GM23248 (cell line): ENCODE measurements at regions not wholly inside any gene's neighbourhood (a gene's known extent, or its start where the extent isn't known, plus 50 kb on each side); places are given as distances from the start of the nearest gene placed in this dataset.

Experiments
- DNase-seq: peaks from one replicate; pipeline ENCODE4 v3.0.0-alpha.2; 2015
- H2AFZ ChIP-seq: fragments of 200-600 bp; sonication (generic); 2 replicates; pipeline ENCODE4 v1.6.1; 2016; ENCODE audit warnings: antibody characterized with exemption
- H3F3A ChIP-seq: fragments of 200-600 bp; sonication (generic); 2 replicates; pipeline ENCODE4 v1.6.1; 2016; ENCODE audit warnings: mild to moderate bottlenecking, antibody characterized with exemption, mixed run types; ENCODE audit not compliant: insufficient read depth
- H3K27ac ChIP-seq: fragments of 200-600 bp; sonication (generic); 2 replicates; pipeline ENCODE4 v1.5.1; 2016; ENCODE audit warnings: mild to moderate bottlenecking
- H3K27me3 ChIP-seq: fragments of 200-600 bp; sonication (generic); replicated peaks from 2 replicates; pipeline ENCODE4 v1.6.1; 2016; ENCODE audit warnings: mild to moderate bottlenecking; ENCODE audit not compliant: insufficient read depth
- H3K36me3 ChIP-seq: fragments of 200-600 bp; sonication (generic); 2 replicates; pipeline ENCODE4 v1.6.1; 2016; ENCODE audit warnings: low read depth, mild to moderate bottlenecking
- H3K4me1 ChIP-seq: fragments of 200-600 bp; sonication (generic); 2 replicates; pipeline ENCODE4 v1.6.1; 2016; ENCODE audit warnings: mild to moderate bottlenecking; ENCODE audit not compliant: insufficient read depth
- H3K4me2 ChIP-seq: fragments of 200-600 bp; sonication (generic); one replicate; pipeline ENCODE4 v1.6.1; 2016; ENCODE audit warnings: mild to moderate bottlenecking; ENCODE audit not compliant: unreplicated experiment
- H3K4me3 ChIP-seq: fragments of 200-600 bp; sonication (generic); 2 replicates; pipeline ENCODE4 v1.5.1; 2016; ENCODE audit warnings: mild to moderate bottlenecking
- H3K79me2 ChIP-seq: fragments of 200-600 bp; sonication (generic); 2 replicates; pipeline ENCODE4 v1.6.1; 2016; ENCODE audit warnings: mild to moderate bottlenecking; ENCODE audit not compliant: insufficient read depth
- H3K9ac ChIP-seq: fragments of 200-600 bp; sonication (generic); 2 replicates; pipeline ENCODE4 v1.6.1; 2016; ENCODE audit warnings: mild to moderate bottlenecking
- H3K9me2 ChIP-seq: fragments of 200-600 bp; sonication (generic); 2 replicates; pipeline ENCODE4 v1.6.1; 2016; ENCODE audit warnings: mixed run types, mild to moderate bottlenecking, moderate library complexity; ENCODE audit not compliant: insufficient read depth
- H3K9me3 ChIP-seq: fragments of 200-600 bp; sonication (generic); one replicate; pipeline ENCODE4 v1.6.1; 2017; ENCODE audit warnings: low read depth
- H4K20me1 ChIP-seq: fragments of 200-600 bp; sonication (generic); 2 replicates; pipeline ENCODE4 v1.6.0; 2016; ENCODE audit not compliant: insufficient read depth
- EZH2 ChIP-seq: fragments of 200-600 bp; sonication (generic); IDR thresholded peaks from 2 replicates; pipeline ENCODE4 v1.6.1; 2018; ENCODE audit warnings: antibody characterized with exemption, mild to moderate bottlenecking; ENCODE audit not compliant: insufficient read depth, poor library complexity, severe bottlenecking
- EZH2phosphoT487 ChIP-seq: fragments of 200-600 bp; sonication (generic); IDR thresholded peaks from 2 replicates; pipeline ENCODE4 v1.6.1; 2018; ENCODE audit warnings: antibody characterized with exemption, moderate library complexity, mild to moderate bottlenecking, low read depth; ENCODE audit not compliant: insufficient read depth
- WGBS, 2 experiments: methylation state at CpG; one replicate each; pipeline ENCODE4 v1.1.6; 2015 to 2017; ENCODE audit warnings: low lambda C conversion rate in 2 of 2, low coverage in 1 of 2; ENCODE audit errors: missing lambda C conversion rate in 2 of 2; 5-methylcytosine and 5-hydroxymethylcytosine counted together
- in situ Hi-C: fragments of 300-500 bp; cut with MboI; formaldehyde crosslinking; loops from 2 replicates; pipeline ENCODE4 v1.15.0; 2020

- Histone ChIP-seq H3K79me2 (no peaks in the 10 kb centered on the region), H3K27ac (no peak overlapping the region), H3K9me2 (no peaks in the 10 kb centered on the region), H3F3A (no peaks in the 10 kb centered on the region), H3K9me3 (no peaks in the 10 kb centered on the region), H3K27me3 (peaks cover 39% of the 10 kb centered on the region), H3K36me3 (no peaks in the 10 kb centered on the region), H4K20me1 (no peaks in the 10 kb centered on the region), H2AFZ (no peak overlapping the region), H3K4me2 (no peak overlapping the region), H3K4me1 (no peaks in the 10 kb centered on the region), H3K4me3 (no peak overlapping the region), H3K9ac (no peak overlapping the region)
- in situ Hi-C loops: no loop called here
- WGBS, 2 experiments: 75 to 79% methylated on average over 2 of the region's 2 CpGs
- no peak for TF ChIP-seq EZH2
- TF ChIP-seq EZH2phosphoT487: no peak
- no peak for DNase-seq
Measured at GRCh38 chr15:69917056-69917455, 180.7 kb downstream of the TLE3 start.

DNA sequence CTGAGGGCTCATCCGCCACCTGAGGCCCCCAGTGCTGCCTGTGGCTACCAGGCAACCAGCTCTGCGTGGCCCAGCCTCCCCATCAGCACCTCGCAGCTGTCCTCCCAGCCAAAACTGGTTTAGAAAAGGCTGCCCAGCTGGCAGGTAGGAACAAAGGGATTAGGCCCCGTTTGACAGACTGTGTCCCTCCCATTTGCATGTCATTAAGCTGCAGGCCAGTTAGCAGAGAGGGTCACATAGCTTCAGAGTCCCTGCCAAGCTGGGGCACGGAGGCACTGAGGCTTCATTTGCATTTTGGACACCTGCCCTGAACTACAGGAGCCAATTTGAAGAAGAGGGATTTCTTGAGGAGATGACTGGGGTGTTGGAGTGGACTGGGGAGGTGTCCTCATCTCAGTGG is 177.9 kb downstream of the TLE3 start:
- Histone ChIP-seq H2AFZ (no peak overlapping the region), H3K4me1 (no peaks in the 10 kb centered on the region), H3K27ac (no peak overlapping the region), H3K36me3 (no peaks in the 10 kb centered on the region), H3K9ac (no peak overlapping the region), H3F3A (no peaks in the 10 kb centered on the region), H3K4me3 (no peak overlapping the region), H3K27me3 (peaks cover 22% of the 10 kb centered on the region; the same call in 1 of the 2 replicates), H3K9me2 (no peaks in the 10 kb centered on the region), H3K9me3 (no peaks in the 10 kb centered on the region), H4K20me1 (no peaks in the 10 kb centered on the region), H3K4me2 (no peak overlapping the region), H3K79me2 (no peaks in the 10 kb centered on the region)
- 48 to 53% methylated on average over 5 of the region's 5 CpGs for WGBS, 2 experiments
- no peak for DNase-seq
- in situ Hi-C loops: no loop called here
- TF ChIP-seq EZH2phosphoT487 (no peak), EZH2 (no peak)

- Histone ChIP-seq H2AFZ (no peak overlapping the region), H3K9ac (no peak overlapping the region), H4K20me1 (no peaks in the 10 kb centered on the region), H3K27me3 (peaks cover 18% of the 10 kb centered on the region; the same call in 1 of the 2 replicates), H3K79me2 (no peaks in the 10 kb centered on the region), H3K4me2 (no peak overlapping the region), H3K4me1 (no peaks in the 10 kb centered on the region), H3K9me3 (no peaks in the 10 kb centered on the region), H3K9me2 (no peaks in the 10 kb centered on the region), H3F3A (no peaks in the 10 kb centered on the region), H3K27ac (no peak overlapping the region), H3K4me3 (no peak overlapping the region), H3K36me3 (no peaks in the 10 kb centered on the region)
- TF ChIP-seq EZH2: no peak
- TF ChIP-seq EZH2phosphoT487: no peak
- WGBS, 2 experiments: 0 to 4% methylated on average over 2 of the region's 2 CpGs
- in situ Hi-C loops: no loop called here
- DNase-seq: no peak
Measured at GRCh38 chr15:69920221-69920620, 177.5 kb downstream of the TLE3 start.

GRCh38 chr15:69921626-69922619 is 175.8 kb downstream of the TLE3 start:
- Histone ChIP-seq H3K27me3 (peaks cover 11% of the 10 kb centered on the region; the same call in 1 of the 2 replicates), H3K9me2 (no peaks in the 10 kb centered on the region), H2AFZ (no peak overlapping the region), H3K9me3 (no peaks in the 10 kb centered on the region), H3K36me3 (no peaks in the 10 kb centered on the region), H3K4me1 (no peaks in the 10 kb centered on the region), H3K4me3 (no peak overlapping the region), H4K20me1 (no peaks in the 10 kb centered on the region), H3F3A (no peaks in the 10 kb centered on the region), H3K79me2 (no peaks in the 10 kb centered on the region), H3K27ac (no peak overlapping the region), H3K9ac (no peak overlapping the region), H3K4me2 (no peak overlapping the region)
- in situ Hi-C loops: no loop called here
- 30 to 44% methylated on average over 7 of the region's 7 CpGs for WGBS, 2 experiments
- DNase-seq: no peak
- TF ChIP-seq EZH2phosphoT487 (no peak), EZH2 (no peak)
